ENCODE measurements at regions not wholly inside any gene's neighbourhood (a gene's known extent, or its start where the extent isn't known, plus 50 kb on each side); places are given as distances from the start of the nearest gene placed in this dataset.
"Not testable (repeated sequence)": the region's sequence is repeated elsewhere in the genome, so short reads cannot be mapped to it uniquely, and the experiment has no call there.

GRCh38 chr10:33772370-33773252, 438.1 kb upstream of the NRP1 start:
- no peak overlapping the region for H3K23ac ChIP-seq (ENCODE audit: insufficient read length, low read depth, low read length)
- Mint-ChIP-seq H3K4me3 (no peak overlapping the region; a peak in 1 of 5 replicates), H3K9me3 (no peaks in the 10 kb centered on the region), H3K27me3 (ENCODE audit: low read depth) (no peaks in the 10 kb centered on the region; the same call in 1 of the 2 replicates), H3K27ac (peak overlapping the region; percentile 46 to 97 (median 94); a peak in 6 of 7 replicates), H3K36me3 (ENCODE audit: insufficient read depth in 1 of 3, low read depth in 3 of 3) (peaks cover 0 to 7% (median 5%) of the 10 kb centered on the region in 3 experiments; a peak in 2 of 7 replicates), H3K4me1 (peaks cover 35 to 39% of the 10 kb centered on the region in 2 experiments)
- H2BK20ac ChIP-seq (ENCODE audit: low read depth, low read length, poor library complexity, severe bottlenecking) = no peak overlapping the region
- no peak overlapping the region for H2AK5ac ChIP-seq (ENCODE audit: insufficient read length, low read length)
- no peaks in the 10 kb centered on the region for H3K79me2 ChIP-seq (ENCODE audit: insufficient read depth, low read length)
- DNase-seq = peak; percentile 62
- TF ChIP-seq CTCF (conservative IDR thresholded peaks at IDR 0.05) = no peak
- H3K4ac ChIP-seq (ENCODE audit: low read depth, low read length) = no peak overlapping the region
- no peak overlapping the region for H4K8ac ChIP-seq (replicated peaks; ENCODE audit: insufficient read length, low read depth, low read length)
- H3T11ph ChIP-seq (ENCODE audit: low read length) = no peak overlapping the region
- H3K27ac ChIP-seq (ENCODE audit: insufficient read length, low read depth, low read length) = peak overlapping the region; percentile 70
- H3K14ac ChIP-seq (ENCODE audit: insufficient read depth, low read length) = peak overlapping the region; percentile 9; the same call in 1 of the 2 replicates
- no peak overlapping the region for H2BK5ac ChIP-seq (ENCODE audit: insufficient read length, low read length)
- peaks cover 5% of the 10 kb centered on the region; the same call in 1 of the 2 replicates for H3K4me1 ChIP-seq (ENCODE audit: insufficient read depth, low read length)
- no peak overlapping the region for H2BK12ac ChIP-seq (ENCODE audit: insufficient read length, low read depth, low read length)
- H3K23me2 ChIP-seq (ENCODE audit: insufficient read length, low read depth, low read length, poor library complexity, severe bottlenecking) = no peaks in the 10 kb centered on the region
- peak overlapping the region; percentile 36 for H3K4me2 ChIP-seq (ENCODE audit: insufficient read depth, insufficient read length, low read length)
- H3K56ac ChIP-seq (ENCODE audit: insufficient read length, low read depth, low read length) = no peak overlapping the region
- no peak overlapping the region for H2BK120ac ChIP-seq (ENCODE audit: low read depth, low read length, poor library complexity, severe bottlenecking)
- no CpG with 5 or more reads among the region's 16 CpGs for WGBS (ENCODE audit: extremely low coverage, insufficient read length, low lambda C conversion rate)
- no peak overlapping the region for H2BK15ac ChIP-seq (ENCODE audit: low read depth, low read length)
- no peaks in the 10 kb centered on the region for H3K79me1 ChIP-seq (ENCODE audit: insufficient read depth, low read depth, low read length, poor library complexity, severe bottlenecking)
- H3K27me3 ChIP-seq (ENCODE audit: insufficient read depth, low read length) = no peaks in the 10 kb centered on the region
- H4K91ac ChIP-seq (ENCODE audit: insufficient read length, low read depth, low read length) = no peak overlapping the region
- no peak overlapping the region for H4K5ac ChIP-seq (ENCODE audit: insufficient read length, low read depth, low read length)
- peak overlapping the region; percentile 22 for H3K18ac ChIP-seq (ENCODE audit: insufficient read length, low read depth, low read length)
- H3K9ac ChIP-seq (ENCODE audit: extremely low read depth, insufficient read length, low read length) = no peak overlapping the region
- no peaks in the 10 kb centered on the region for H4K20me1 ChIP-seq (ENCODE audit: control insufficient read depth, insufficient read depth, insufficient read length)
- H3K9me3 ChIP-seq (ENCODE audit: control insufficient read depth, low read depth, low read length) = no peaks in the 10 kb centered on the region
- H2AFZ ChIP-seq (ENCODE audit: low read length) = no peak overlapping the region

GRCh38 chr10:33771856-33772255, 437.4 kb upstream of the NRP1 start:
- not testable (repeated sequence) for H3K27me3 Mint-ChIP-seq (ENCODE audit: low read depth); H3K4ac ChIP-seq (ENCODE audit: low read depth, low read length); H3K4me2 ChIP-seq (ENCODE audit: insufficient read depth, insufficient read length, low read length); H3K79me2 ChIP-seq (ENCODE audit: insufficient read depth, low read length); H4K5ac ChIP-seq (ENCODE audit: insufficient read length, low read depth, low read length); H3T11ph ChIP-seq (ENCODE audit: low read length); H2BK5ac ChIP-seq (ENCODE audit: insufficient read length, low read length); H4K91ac ChIP-seq (ENCODE audit: insufficient read length, low read depth, low read length); H3K36me3 Mint-ChIP-seq (ENCODE audit: insufficient read depth in 1 of 3, low read depth in 3 of 3); H3K23ac ChIP-seq (ENCODE audit: insufficient read length, low read depth, low read length); H4K8ac ChIP-seq (replicated peaks; ENCODE audit: insufficient read length, low read depth, low read length); H2AFZ ChIP-seq (ENCODE audit: low read length); H3K9me3 Mint-ChIP-seq; H3K56ac ChIP-seq (ENCODE audit: insufficient read length, low read depth, low read length); H3K4me3 Mint-ChIP-seq; H2BK20ac ChIP-seq (ENCODE audit: low read depth, low read length, poor library complexity, severe bottlenecking); H2AK5ac ChIP-seq (ENCODE audit: insufficient read length, low read length); H3K23me2 ChIP-seq (ENCODE audit: insufficient read length, low read depth, low read length, poor library complexity, severe bottlenecking); H2BK15ac ChIP-seq (ENCODE audit: low read depth, low read length); H2BK12ac ChIP-seq (ENCODE audit: insufficient read length, low read depth, low read length); H3K79me1 ChIP-seq (ENCODE audit: insufficient read depth, low read depth, low read length, poor library complexity, severe bottlenecking); H3K9ac ChIP-seq (ENCODE audit: extremely low read depth, insufficient read length, low read length); DNase-seq; H3K9me3 ChIP-seq (ENCODE audit: control insufficient read depth, low read depth, low read length); H2BK120ac ChIP-seq (ENCODE audit: low read depth, low read length, poor library complexity, severe bottlenecking); H3K14ac ChIP-seq (ENCODE audit: insufficient read depth, low read length); H3K18ac ChIP-seq (ENCODE audit: insufficient read length, low read depth, low read length); H4K20me1 ChIP-seq (ENCODE audit: control insufficient read depth, insufficient read depth, insufficient read length); H3K27me3 ChIP-seq (ENCODE audit: insufficient read depth, low read length); H3K4me1 ChIP-seq (ENCODE audit: insufficient read depth, low read length)
- H3K27ac Mint-ChIP-seq = peak overlapping the region in 2 of 3 experiments; percentile 94 to 97; a peak in 5 of 7 replicates
- peak overlapping the region; percentile 20 for H3K27ac ChIP-seq (ENCODE audit: insufficient read length, low read depth, low read length)
- WGBS (ENCODE audit: extremely low coverage, insufficient read length, low lambda C conversion rate) = no CpG with 5 or more reads among the region's 8 CpGs
- peaks cover 31 to 33% of the 10 kb centered on the region in 2 experiments for H3K4me1 Mint-ChIP-seq

Data from H9 (cell line).